Left lung (tissue), 4 donors: ENCODE measurements at regions not wholly inside any gene's neighbourhood (a gene's known extent, or its start where the extent isn't known, plus 50 kb on each side); places are given as distances from the start of the nearest gene placed in this dataset.

Source experiments
- ATAC-seq: fragments of 200-7000 bp; cut with Tn5 transposase; one replicate; pipeline ENCODE4 v1.9.1; 2020; ENCODE audit warnings: moderate library complexity
- DNase-seq, 4 donors: peaks; one replicate each; pipeline ENCODE4 v3.0.0-alpha.2; 2013 to 2020
- H3K27ac ChIP-seq, 2 donors: fragments of 200-600 bp; sonication (generic) in 1 of 2; one replicate each; pipeline versions ENCODE4 v1.5.0 to v1.8.0; 2020 to 2021
- H3K27me3 ChIP-seq, 2 donors: fragments of 200-600 bp; sonication (generic) in 1 of 2; one replicate each; pipeline versions ENCODE4 v1.5.0 to v1.8.0; 2020 to 2021
- H3K36me3 ChIP-seq, 2 donors: fragments of 200-600 bp; sonication (generic) in 1 of 2; one replicate each; pipeline versions ENCODE4 v1.5.0 to v1.8.0; 2020 to 2021
- H3K4me1 ChIP-seq, 2 donors: fragments of 200-600 bp; one replicate each; pipeline ENCODE4 v1.8.0; 2021
- H3K4me3 ChIP-seq, 2 donors: fragments of 200-600 bp; sonication (generic) in 1 of 2; one replicate each; pipeline versions ENCODE4 v1.5.0 to v1.8.0; 2020 to 2021; ENCODE audit warnings: mild to moderate bottlenecking in 1 of 2
- H3K9me3 ChIP-seq, 2 donors: fragments of 200-600 bp; sonication (generic) in 1 of 2; one replicate each; pipeline versions ENCODE4 v1.5.0 to v1.8.0; 2020 to 2021
- CTCF ChIP-seq, 2 donors: fragments of 200-600 bp; sonication (generic) in 1 of 2; IDR thresholded peaks; one replicate each; pipeline versions ENCODE4 v1.5.0 to v1.8.0; 2021; ENCODE audit warnings: antibody characterized with exemption in 2 of 2
- intact Hi-C, 2 donors: fragments of 100-400 bp; cut with DNase I; formaldehyde crosslinking; loops; one replicate each; pipeline versions ENCODE4 v1.11.2 to v1.14.2; 2022
- donor health status: DM: no; HTN: yes; CAD: no.
- donor health status: DM: no; HTN: no; CAD: no.

DNA sequence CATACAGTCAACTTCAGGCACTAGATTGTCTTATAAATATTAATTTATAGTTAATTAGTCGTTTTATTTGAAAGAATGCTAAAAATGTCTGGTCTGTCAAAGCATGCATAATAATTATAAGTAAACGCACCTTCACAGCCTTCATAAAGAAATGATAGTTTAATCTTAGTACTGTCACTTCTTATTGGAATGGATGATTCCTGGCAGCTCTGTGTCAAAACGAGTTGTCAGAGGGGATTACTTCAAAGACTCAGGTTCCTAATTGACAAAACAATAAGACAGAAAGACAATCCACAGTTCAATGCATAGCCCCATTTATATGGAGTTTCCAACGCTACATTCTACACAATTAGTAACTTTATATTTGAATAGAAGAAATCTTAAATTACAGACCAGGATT is 461.3 kb upstream of the TECRL start:
- no peak overlapping the region for H3K27ac ChIP-seq
- H3K4me3 ChIP-seq, result no peak overlapping the region
- no peaks in the 10 kb centered on the region for H3K27me3 ChIP-seq
- intact Hi-C loops, result no loop called here
- H3K36me3 ChIP-seq, result no peaks in the 10 kb centered on the region
- ATAC-seq, result no peak
- H3K4me1 ChIP-seq, result no peaks in the 10 kb centered on the region
- peaks cover 0 to 9% of the 10 kb centered on the region in 2 donors for H3K9me3 ChIP-seq
- DNase-seq, result no peak
- TF ChIP-seq CTCF (IDR thresholded peaks at IDR 0.05), result no peak

DNA sequence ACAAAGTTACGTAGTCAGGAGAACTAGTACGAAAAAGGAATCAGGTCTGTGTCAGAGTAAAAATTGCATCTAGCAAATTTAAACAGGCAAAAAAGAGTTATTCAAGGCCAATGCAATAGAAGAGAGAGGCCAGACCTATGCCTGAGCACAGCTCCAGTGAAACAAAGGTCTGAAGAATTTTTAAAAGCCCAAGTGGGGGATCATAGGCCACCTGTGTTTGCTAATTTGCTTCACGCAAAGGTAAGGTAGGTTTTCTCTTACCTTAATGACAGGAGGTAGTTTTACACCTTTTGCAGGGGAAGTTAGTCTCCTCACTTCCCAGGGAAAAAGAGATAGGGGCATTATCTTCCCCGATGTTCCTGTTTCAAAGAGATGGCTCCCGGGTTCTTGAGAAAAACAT is 448.6 kb upstream of the TECRL start:
- Histone ChIP-seq H3K9me3 (peaks cover 0 to 2% of the 10 kb centered on the region in 2 donors), H3K27me3 (no peaks in the 10 kb centered on the region), H3K36me3 (no peaks in the 10 kb centered on the region), H3K27ac (no peak overlapping the region), H3K4me1 (no peaks in the 10 kb centered on the region), H3K4me3 (no peak overlapping the region)
- ATAC-seq, result no peak
- TF ChIP-seq CTCF (IDR thresholded peaks at IDR 0.05), result no peak
- intact Hi-C loops, result no loop called here
- no peak for DNase-seq

DNA sequence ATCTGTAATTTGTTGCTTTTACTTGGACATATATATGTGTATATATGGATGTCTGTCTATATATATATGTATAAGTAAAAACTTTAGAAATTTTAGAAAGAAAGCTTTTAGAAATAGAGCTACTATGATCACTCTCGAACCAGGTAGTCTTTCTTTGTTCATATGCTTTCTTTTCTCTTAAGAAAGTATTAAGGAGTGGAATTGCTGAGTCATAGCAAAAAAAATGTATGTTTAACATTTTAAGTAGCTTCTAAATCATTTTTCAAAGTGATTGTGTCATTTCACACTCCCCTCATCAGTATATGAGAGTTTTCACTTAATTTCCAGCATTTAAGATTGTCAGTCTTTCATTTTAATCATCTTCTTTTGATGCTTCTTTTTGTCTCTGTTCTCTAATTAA is 447.9 kb upstream of the TECRL start:
- intact Hi-C loops, result no loop called here
- ATAC-seq, result no peak

GRCh38 chr4:64846417-64846816 is 437.2 kb upstream of the TECRL start:
- Histone ChIP-seq H3K27ac (no peak overlapping the region), H3K36me3 (no peaks in the 10 kb centered on the region), H3K27me3 (no peaks in the 10 kb centered on the region), H3K9me3 (peaks cover 0 to 4% of the 10 kb centered on the region in 2 donors), H3K4me3 (no peak overlapping the region), H3K4me1 (no peaks in the 10 kb centered on the region)
- intact Hi-C loops, result no loop called here
- no peak for ATAC-seq
- DNase-seq, result no peak
- TF ChIP-seq CTCF (IDR thresholded peaks at IDR 0.05), result no peak

More for the DNA sequence above, 447.9 kb upstream of the TECRL start:
- H3K36me3 ChIP-seq, result no peaks in the 10 kb centered on the region
- H3K27me3 ChIP-seq, result no peaks in the 10 kb centered on the region
- H3K4me3 ChIP-seq, result no peak overlapping the region
- DNase-seq, result no peak
- peaks cover 0 to 6% of the 10 kb centered on the region in 2 donors for H3K9me3 ChIP-seq
- TF ChIP-seq CTCF (IDR thresholded peaks at IDR 0.05), result no peak
- H3K27ac ChIP-seq, result no peak overlapping the region
- no peaks in the 10 kb centered on the region for H3K4me1 ChIP-seq

GRCh38 chr4:64829749-64830148 is 420.5 kb upstream of the TECRL start:
- intact Hi-C loops, result no loop called here
- ATAC-seq (no peak), DNase-seq (no peak)
- Histone ChIP-seq H3K36me3 (no peaks in the 10 kb centered on the region), H3K9me3 (no peaks in the 10 kb centered on the region), H3K27me3 (no peaks in the 10 kb centered on the region), H3K4me1 (no peaks in the 10 kb centered on the region), H3K4me3 (no peak overlapping the region), H3K27ac (no peak overlapping the region)
- TF ChIP-seq CTCF (IDR thresholded peaks at IDR 0.05), result no peak
